ENCODE measurements at regions not wholly inside any gene's neighbourhood (a gene's known extent, or its start where the extent isn't known, plus 50 kb on each side); places are given as distances from the start of the nearest gene placed in this dataset.

GRCh38 chr16:65294165-65294564 is 172.3 kb upstream of the CDH11 start:
- TF ChIP-seq, protein P1, sequence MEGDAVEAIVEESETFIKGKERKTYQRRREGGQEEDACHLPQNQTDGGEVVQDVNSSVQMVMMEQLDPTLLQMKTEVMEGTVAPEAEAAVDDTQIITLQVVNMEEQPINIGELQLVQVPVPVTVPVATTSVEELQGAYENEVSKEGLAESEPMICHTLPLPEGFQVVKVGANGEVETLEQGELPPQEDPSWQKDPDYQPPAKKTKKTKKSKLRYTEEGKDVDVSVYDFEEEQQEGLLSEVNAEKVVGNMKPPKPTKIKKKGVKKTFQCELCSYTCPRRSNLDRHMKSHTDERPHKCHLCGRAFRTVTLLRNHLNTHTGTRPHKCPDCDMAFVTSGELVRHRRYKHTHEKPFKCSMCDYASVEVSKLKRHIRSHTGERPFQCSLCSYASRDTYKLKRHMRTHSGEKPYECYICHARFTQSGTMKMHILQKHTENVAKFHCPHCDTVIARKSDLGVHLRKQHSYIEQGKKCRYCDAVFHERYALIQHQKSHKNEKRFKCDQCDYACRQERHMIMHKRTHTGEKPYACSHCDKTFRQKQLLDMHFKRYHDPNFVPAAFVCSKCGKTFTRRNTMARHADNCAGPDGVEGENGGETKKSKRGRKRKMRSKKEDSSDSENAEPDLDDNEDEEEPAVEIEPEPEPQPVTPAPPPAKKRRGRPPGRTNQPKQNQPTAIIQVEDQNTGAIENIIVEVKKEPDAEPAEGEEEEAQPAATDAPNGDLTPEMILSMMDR (IDR thresholded peaks at IDR 0.05): no peak
- TF ChIP-seq EZH2 (IDR thresholded peaks at IDR 0.05; ENCODE audit: borderline replicate concordance, insufficient read depth, low read depth, low read length, poor library complexity, severe bottlenecking): no peak
